ENCODE measurements at regions not wholly inside any gene's neighbourhood (a gene's known extent, or its start where the extent isn't known, plus 50 kb on each side); places are given as distances from the start of the nearest gene placed in this dataset.

- TF ChIP-seq, protein P1, sequence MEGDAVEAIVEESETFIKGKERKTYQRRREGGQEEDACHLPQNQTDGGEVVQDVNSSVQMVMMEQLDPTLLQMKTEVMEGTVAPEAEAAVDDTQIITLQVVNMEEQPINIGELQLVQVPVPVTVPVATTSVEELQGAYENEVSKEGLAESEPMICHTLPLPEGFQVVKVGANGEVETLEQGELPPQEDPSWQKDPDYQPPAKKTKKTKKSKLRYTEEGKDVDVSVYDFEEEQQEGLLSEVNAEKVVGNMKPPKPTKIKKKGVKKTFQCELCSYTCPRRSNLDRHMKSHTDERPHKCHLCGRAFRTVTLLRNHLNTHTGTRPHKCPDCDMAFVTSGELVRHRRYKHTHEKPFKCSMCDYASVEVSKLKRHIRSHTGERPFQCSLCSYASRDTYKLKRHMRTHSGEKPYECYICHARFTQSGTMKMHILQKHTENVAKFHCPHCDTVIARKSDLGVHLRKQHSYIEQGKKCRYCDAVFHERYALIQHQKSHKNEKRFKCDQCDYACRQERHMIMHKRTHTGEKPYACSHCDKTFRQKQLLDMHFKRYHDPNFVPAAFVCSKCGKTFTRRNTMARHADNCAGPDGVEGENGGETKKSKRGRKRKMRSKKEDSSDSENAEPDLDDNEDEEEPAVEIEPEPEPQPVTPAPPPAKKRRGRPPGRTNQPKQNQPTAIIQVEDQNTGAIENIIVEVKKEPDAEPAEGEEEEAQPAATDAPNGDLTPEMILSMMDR (IDR thresholded peaks at IDR 0.05), result no peak
- ATAC-seq (no peak), DNase-seq (no peak)
- Histone ChIP-seq H3K27ac (no peak overlapping the region), H3K4me3 (no peak overlapping the region), H3K27me3 (no peaks in the 10 kb centered on the region), H3K36me3 (no peaks in the 10 kb centered on the region), H3K9me3 (no peaks in the 10 kb centered on the region), H3K4me1 (no peaks in the 10 kb centered on the region)
- intact Hi-C loops (cut with DNase I), result no loop called here
Measured at GRCh38 chr4:54897590-54897989, 227.8 kb downstream of the KDR start.

GRCh38 chr4:54882616-54883015 lies 224.9 kb downstream of the KIT start:
- Histone ChIP-seq H3K27ac (no peak overlapping the region), H3K4me1 (no peaks in the 10 kb centered on the region), H3K9me3 (no peaks in the 10 kb centered on the region), H3K4me3 (no peak overlapping the region), H3K27me3 (no peaks in the 10 kb centered on the region), H3K36me3 (no peaks in the 10 kb centered on the region)
- intact Hi-C loops (cut with DNase I), result no loop called here
- ATAC-seq (no peak), DNase-seq (no peak)
- TF ChIP-seq, protein P1 (IDR thresholded peaks at IDR 0.05), result no peak

- ATAC-seq, result no peak
Measured at GRCh38 chr4:54879576-54879975, 221.8 kb downstream of the KIT start.

DNA sequence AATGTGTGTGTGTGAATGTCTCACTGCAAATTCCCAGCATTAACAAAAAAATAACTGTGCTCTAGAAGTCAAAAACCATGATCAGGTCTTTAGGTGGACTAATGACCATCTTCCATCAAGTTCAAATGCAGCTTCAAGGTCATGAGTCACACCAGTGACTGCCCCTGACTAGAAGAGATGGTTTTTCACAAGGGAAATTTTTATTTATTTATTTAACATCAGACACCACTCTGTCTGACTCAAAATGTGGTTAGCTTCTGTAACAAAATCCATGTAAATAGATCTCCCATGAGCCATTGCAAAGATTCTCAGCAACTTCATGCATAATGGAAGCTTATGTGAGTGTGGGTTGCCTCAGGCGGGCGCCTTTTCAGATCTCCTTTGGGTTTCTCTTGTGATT lies 219.2 kb downstream of the KIT start:
- no peaks in the 10 kb centered on the region for H3K27me3 ChIP-seq

More at GRCh38 chr4:54879576-54879975, 221.8 kb downstream of the KIT start:
- no peaks in the 10 kb centered on the region for H3K27me3 ChIP-seq
- H3K4me3 ChIP-seq, result no peak overlapping the region
- no peak overlapping the region for H3K27ac ChIP-seq
- H3K4me1 ChIP-seq, result no peaks in the 10 kb centered on the region
- intact Hi-C loops (cut with DNase I), result no loop called here
- TF ChIP-seq, protein P1 (IDR thresholded peaks at IDR 0.05), result no peak
- no peak for DNase-seq
- H3K9me3 ChIP-seq, result no peaks in the 10 kb centered on the region
- no peaks in the 10 kb centered on the region for H3K36me3 ChIP-seq

DNA sequence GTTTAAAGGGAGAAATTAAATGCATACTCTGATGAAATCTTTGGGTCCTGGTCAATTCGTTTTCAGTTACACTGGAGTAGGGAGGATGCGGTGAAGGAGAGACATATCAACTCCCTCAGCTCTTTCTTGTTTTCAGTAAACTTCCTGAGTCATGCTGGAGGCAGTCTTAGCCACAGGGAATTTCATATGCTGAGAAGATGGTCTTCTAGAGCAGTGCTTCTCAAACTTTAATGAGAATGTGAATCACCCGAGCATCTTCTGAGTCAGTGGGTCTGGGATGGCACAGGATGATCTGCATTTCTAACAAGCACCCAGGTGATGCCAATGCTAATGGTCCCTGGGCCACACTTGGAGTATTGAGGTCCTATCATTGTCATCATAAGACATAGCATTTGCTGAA lies 214.5 kb downstream of the KIT start:
- TF ChIP-seq, protein P1 (IDR thresholded peaks at IDR 0.05), result no peak
- H3K36me3 ChIP-seq, result no peaks in the 10 kb centered on the region
- no peaks in the 10 kb centered on the region for H3K4me1 ChIP-seq
- H3K9me3 ChIP-seq, result no peaks in the 10 kb centered on the region
- intact Hi-C loops (cut with DNase I), result no loop called here
- ATAC-seq (no peak), DNase-seq (no peak)
- no peak overlapping the region for H3K27ac ChIP-seq
- no peak overlapping the region for H3K4me3 ChIP-seq
- H3K27me3 ChIP-seq, result no peaks in the 10 kb centered on the region

More for the DNA sequence above, 219.2 kb downstream of the KIT start:
- no peaks in the 10 kb centered on the region for H3K36me3 ChIP-seq
- TF ChIP-seq, protein P1 (IDR thresholded peaks at IDR 0.05), result no peak
- H3K9me3 ChIP-seq, result no peaks in the 10 kb centered on the region
- intact Hi-C loops (cut with DNase I), result no loop called here
- ATAC-seq (no peak), DNase-seq (no peak)
- no peaks in the 10 kb centered on the region for H3K4me1 ChIP-seq
- no peak overlapping the region for H3K4me3 ChIP-seq
- no peak overlapping the region for H3K27ac ChIP-seq

Measured in left lung (tissue), 4 donors.